ENCODE measurements at regions not wholly inside any gene's neighbourhood (a gene's known extent, or its start where the extent isn't known, plus 50 kb on each side); places are given as distances from the start of the nearest gene placed in this dataset.

- TF ChIP-seq, protein P1, sequence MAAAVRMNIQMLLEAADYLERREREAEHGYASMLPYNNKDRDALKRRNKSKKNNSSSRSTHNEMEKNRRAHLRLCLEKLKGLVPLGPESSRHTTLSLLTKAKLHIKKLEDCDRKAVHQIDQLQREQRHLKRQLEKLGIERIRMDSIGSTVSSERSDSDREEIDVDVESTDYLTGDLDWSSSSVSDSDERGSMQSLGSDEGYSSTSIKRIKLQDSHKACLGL (CRISPR knock-in tag; IDR thresholded peaks at IDR 0.05), result no peak
- TF ChIP-seq ZNF839 (CRISPR knock-in tag; IDR thresholded peaks at IDR 0.05; ENCODE audit: borderline replicate concordance) (no peak), ZNF329 (CRISPR knock-in tag; IDR thresholded peaks at IDR 0.05; ENCODE audit: low read depth) (no peak), GABPB1 (CRISPR knock-in tag; IDR thresholded peaks at IDR 0.05) (no peak), RBM22 (optimal IDR thresholded peaks at IDR 0.05; ENCODE audit: low read length) (no peak)
Observed at GRCh38 chr18:51941999-51942398, 398.0 kb upstream of the DCC start.

All from HepG2 (cell line).